ENCODE measurements at regions not wholly inside any gene's neighbourhood (a gene's known extent, or its start where the extent isn't known, plus 50 kb on each side); places are given as distances from the start of the nearest gene placed in this dataset.

DNA sequence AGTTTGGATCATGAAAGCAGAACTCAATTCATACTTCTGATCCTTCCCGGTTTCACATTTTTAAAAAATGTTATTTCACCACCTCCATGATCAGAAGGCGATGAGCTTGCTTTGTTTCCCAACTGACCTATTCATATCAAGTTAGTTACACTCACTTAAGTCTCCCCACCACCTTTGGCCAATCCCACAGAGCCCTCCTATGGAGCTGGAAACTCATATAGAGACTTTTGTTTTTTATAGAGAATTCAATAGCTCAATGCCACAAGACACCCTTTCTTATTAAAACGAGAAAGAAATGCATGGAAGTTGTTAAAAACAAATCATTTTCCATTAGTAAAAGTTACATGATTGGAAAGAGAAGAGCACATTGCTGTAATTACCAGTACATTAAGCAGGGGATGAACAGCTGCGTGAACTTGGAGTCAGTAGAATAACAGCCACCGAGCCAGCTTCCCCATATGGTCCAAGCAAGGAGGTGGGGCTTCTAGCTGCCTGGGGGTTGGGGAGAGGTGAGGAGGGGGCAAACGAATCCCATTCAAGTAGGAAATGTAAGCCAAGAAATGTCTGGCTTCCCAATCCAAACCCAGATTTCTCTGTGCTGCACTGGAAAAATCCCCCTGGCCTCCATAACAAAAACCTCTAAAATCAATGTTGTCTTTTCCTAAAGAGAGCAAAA, 614.5 kb downstream of the IRS1 start:
- TF ChIP-seq POLR2A (IDR thresholded peaks at IDR 0.05; ENCODE audit: low read depth, low read length) (no peak), TAF1 (IDR thresholded peaks at IDR 0.05; ENCODE audit: low read depth, low read length) (no peak), POLR2AphosphoS5 (IDR thresholded peaks at IDR 0.05; ENCODE audit: low read depth, low read length) (no peak), SPI1 (IDR thresholded peaks at IDR 0.05; ENCODE audit: low read depth, low read length) (no peak), PAX5 (IDR thresholded peaks at IDR 0.05; ENCODE audit: insufficient read depth, low read length, severe bottlenecking) (no peak), POU2F2 (IDR thresholded peaks at IDR 0.05; ENCODE audit: low read depth, low read length) (no peak)
